ENCODE measurements at regions not wholly inside any gene's neighbourhood (a gene's known extent, or its start where the extent isn't known, plus 50 kb on each side); places are given as distances from the start of the nearest gene placed in this dataset.

DNA sequence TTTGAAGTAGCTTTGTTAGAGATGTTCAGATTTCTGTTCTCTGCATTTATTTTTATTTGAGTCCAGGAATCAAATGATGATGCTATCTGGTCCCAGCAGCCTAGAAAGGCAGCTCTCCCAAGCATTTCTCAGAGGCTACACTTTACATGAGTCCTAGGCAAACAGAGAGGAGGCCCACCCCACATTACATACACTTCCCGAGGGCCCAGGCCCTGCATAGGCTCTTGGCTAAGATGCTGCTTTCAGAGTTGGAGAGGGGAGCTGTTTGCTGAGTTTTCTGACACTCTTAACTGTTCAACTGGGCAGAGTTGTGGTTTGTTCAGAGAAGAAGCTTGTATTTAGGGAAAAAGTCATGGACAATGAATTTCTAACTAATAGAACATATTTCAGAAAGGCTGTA, 117.9 kb upstream of the RGMA start:
- ChIA-PET POLR2A (no interaction called here), CTCF (interaction anchor here (1.3 to 1.6 kb wide), 3 partner anchors 15 to 119 kb away, joined by 3 to 5 read pairs (median 4); no protein-coding TSS in a partner anchor)

DNA sequence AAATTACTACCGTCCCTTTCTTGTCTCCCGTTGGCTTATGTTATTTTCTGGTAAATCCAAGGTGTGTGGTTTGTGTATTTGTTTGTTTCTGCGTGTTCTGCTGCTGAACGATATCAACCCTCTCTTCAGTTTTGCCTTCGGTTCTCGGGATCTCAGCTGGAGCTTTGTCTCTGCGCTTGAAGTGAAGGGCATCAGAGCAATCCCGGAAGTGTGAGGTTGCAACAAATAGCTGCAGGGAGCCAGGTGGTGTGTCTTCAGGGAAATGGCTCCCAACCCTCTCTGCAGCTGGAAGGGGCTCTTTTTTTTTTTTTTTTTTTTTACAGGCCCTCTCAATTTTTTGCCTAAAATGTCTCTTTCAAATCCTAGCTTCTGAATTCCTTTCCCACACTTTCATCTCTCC, 116.4 kb upstream of the RGMA start:
- ChIA-PET CTCF (interaction anchor here (0.8 to 1.6 kb wide), 2 partner anchors 86 to 117 kb away, joined by 3 to 5 read pairs; no protein-coding TSS in a partner anchor), POLR2A (no interaction called here)
- DNase-seq (ENCODE audit: extremely low spot score), result no peak
- TF ChIP-seq, protein P1, sequence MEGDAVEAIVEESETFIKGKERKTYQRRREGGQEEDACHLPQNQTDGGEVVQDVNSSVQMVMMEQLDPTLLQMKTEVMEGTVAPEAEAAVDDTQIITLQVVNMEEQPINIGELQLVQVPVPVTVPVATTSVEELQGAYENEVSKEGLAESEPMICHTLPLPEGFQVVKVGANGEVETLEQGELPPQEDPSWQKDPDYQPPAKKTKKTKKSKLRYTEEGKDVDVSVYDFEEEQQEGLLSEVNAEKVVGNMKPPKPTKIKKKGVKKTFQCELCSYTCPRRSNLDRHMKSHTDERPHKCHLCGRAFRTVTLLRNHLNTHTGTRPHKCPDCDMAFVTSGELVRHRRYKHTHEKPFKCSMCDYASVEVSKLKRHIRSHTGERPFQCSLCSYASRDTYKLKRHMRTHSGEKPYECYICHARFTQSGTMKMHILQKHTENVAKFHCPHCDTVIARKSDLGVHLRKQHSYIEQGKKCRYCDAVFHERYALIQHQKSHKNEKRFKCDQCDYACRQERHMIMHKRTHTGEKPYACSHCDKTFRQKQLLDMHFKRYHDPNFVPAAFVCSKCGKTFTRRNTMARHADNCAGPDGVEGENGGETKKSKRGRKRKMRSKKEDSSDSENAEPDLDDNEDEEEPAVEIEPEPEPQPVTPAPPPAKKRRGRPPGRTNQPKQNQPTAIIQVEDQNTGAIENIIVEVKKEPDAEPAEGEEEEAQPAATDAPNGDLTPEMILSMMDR (IDR thresholded peaks at IDR 0.05; ENCODE audit: control extremely low read depth, extremely low read depth, low read depth, missing control alignments), result no peak

More for the DNA sequence above, 117.9 kb upstream of the RGMA start:
- DNase-seq (ENCODE audit: extremely low spot score), result no peak
- TF ChIP-seq, protein P1 (IDR thresholded peaks at IDR 0.05; ENCODE audit: control extremely low read depth, extremely low read depth, low read depth, missing control alignments), result no peak

DNA sequence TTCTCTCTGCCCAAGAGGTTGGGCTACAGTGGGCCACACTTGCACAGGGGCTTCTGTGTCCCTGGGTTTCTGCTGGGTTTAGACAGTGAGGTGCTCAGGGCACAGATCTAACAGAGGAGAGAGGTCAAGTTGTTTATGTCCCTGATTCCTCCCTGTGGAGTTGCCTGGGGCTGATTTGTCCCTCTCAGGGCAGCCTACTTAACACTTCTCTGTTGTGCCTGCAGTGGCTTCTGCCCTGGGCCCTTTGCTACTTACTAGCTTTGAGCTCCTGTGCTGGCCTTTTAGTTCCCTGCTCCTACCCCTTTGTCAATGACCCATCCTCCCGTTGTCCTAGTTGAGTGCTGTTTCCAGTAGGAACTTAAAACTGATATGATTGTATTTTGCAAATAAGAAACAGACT, 114.0 kb upstream of the RGMA start:
- CTCF ChIA-PET, result interaction anchor here (1.1 kb wide), 1 partner anchor 136 kb away, joined by 3 read pairs; no protein-coding TSS in a partner anchor
- no peak for DNase-seq (ENCODE audit: extremely low spot score)
- TF ChIP-seq, protein P1 (IDR thresholded peaks at IDR 0.05; ENCODE audit: control extremely low read depth, extremely low read depth, low read depth, missing control alignments), result no peak
- POLR2A ChIA-PET, result no interaction called here

DNA sequence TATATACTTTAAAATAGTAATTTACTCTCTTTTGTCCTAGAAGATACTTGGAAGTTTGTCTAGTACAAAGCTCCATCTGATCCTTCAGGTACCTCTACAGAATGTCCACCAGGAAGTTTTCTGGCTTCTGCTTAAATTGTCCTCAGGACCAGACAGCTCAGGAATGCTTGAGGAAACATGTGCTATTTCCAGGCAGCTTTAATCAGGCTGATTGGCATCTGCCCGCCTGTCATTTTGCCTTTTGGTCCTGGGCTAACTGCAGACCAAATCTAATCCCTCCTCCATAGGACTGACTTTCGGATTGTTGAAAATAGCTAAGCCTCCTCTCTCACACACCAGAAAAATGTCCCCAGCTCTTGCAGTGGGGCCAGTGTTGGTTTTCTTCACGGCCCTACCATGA, 113.4 kb upstream of the RGMA start:
- no peak for DNase-seq (ENCODE audit: extremely low spot score)
- ChIA-PET POLR2A (no interaction called here), CTCF (interaction anchor here (1.1 to 1.6 kb wide), 3 partner anchors 15 to 137 kb away, joined by 3 to 4 read pairs (median 3); no protein-coding TSS in a partner anchor)
- TF ChIP-seq, protein P1 (IDR thresholded peaks at IDR 0.05; ENCODE audit: control extremely low read depth, extremely low read depth, low read depth, missing control alignments), result no peak

DNA sequence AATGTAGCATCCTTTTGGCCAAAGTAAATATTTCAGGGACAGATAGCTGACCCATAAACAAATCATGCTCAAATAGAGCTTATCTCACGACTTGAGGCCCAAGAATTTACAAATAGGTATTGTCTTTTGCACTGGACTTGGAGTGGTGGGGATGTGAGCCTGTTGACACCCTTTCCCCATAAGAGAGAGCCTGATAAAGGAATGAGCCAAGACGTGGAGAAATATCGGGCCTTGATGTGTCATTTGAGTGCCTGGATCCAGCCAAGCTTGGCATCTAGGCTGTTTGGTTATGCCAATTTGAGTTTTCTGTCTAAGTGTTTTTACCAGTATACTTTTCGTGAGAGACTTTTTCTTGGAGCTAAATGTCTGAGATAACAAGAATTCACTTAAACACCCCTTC, 112.9 kb upstream of the RGMA start:
- ChIA-PET CTCF (interaction anchor here (1.1 to 1.6 kb wide), 3 partner anchors 15 to 137 kb away, joined by 3 to 4 read pairs (median 3); no protein-coding TSS in a partner anchor), POLR2A (no interaction called here)
- DNase-seq (ENCODE audit: extremely low spot score), result no peak
- TF ChIP-seq, protein P1 (IDR thresholded peaks at IDR 0.05; ENCODE audit: control extremely low read depth, extremely low read depth, low read depth, missing control alignments), result no peak

DNA sequence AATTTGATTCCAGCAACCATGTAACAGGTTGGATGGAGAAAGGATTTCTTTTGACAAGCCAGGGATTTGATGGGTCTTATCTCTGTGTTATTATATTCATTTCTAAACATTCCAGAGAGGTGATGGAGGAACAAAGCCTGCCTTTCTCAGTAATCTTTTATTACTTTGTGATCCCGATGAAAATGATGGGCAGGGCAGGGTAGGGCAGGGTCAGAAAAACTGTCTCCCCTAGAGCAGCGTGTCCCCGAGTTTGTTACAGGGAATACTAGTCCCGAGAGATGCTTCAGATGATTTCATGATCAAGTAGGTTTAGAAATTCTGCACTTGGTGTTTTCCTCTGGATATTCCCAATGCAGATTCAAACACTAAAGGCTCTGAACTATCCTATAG, 111.8 kb upstream of the RGMA start:
- ChIA-PET CTCF (interaction anchor here (0.9 to 1.6 kb wide), 2 partner anchors 16 to 1123 kb away, joined by 3 to 4 read pairs; no protein-coding TSS in a partner anchor), POLR2A (no interaction called here)
- no peak for DNase-seq (ENCODE audit: extremely low spot score)
- TF ChIP-seq, protein P1 (IDR thresholded peaks at IDR 0.05; ENCODE audit: control extremely low read depth, extremely low read depth, low read depth, missing control alignments), result no peak

All from GM10248 (cell line).